ENCODE measurements at regions not wholly inside any gene's neighbourhood (a gene's known extent, or its start where the extent isn't known, plus 50 kb on each side); places are given as distances from the start of the nearest gene placed in this dataset.
A peak's percentile ranks its signal among the peaks of the same experiment; 100 is the strongest.

DNA sequence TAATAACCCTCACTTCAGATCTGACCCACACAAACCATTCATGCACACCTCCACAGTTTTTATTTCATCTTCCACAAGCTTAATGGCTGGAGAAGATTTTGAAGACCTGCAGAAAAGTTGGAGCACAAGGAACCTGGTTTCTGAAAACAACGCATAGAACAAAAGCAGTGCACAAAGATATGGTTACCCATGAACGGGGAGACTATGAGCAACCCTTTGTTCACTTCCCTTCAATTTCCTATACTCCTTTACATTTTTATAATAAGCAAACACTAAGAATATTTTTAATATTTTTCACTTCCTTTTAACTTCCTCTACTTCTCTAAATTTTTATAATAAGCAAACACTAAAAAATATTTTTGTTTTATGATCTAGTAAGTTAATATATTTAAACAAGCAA lies 103.5 kb upstream of the UBE2E2 start:
- no peak for DNase-seq (ENCODE audit: low read depth)

DNA sequence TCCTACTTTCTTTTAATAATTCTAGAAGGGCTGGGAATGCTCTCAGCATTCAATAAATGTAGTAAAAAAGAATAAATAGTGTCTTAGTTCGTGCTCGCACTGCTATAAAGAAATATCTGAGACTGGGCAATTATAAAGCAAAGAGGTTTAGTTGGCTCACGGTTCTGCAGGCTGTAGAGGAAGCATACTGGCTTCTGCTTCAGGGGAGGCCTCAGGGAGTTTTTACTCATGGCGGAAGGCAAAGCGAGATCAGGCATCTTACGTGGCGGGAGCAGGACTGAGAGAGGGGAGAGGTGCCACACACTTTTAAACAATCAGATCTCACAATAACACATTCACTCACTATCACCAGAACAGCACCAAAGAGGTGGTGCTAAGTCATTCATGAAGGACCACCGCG lies 103.0 kb upstream of the UBE2E2 start:
- DNase-seq (ENCODE audit: low read depth) = no peak

DNA sequence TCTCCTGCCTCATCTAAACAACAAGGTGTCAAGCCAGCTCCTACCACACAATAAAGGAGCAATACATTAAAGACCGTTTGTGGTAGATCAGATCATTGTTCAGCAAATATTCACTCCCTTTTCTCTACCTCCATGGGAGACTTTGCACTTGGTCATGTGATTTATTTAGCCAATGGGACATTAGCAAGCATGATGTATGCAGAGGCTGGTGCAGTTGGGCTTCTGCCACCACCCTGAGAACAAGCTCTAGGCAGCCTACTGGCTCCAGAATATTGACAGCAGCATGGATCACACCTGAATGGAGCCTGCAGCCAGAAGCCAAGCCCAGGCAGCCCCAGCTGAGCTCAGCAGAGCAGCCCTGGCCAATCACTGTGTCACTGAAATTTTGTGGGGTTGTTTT lies 99.4 kb upstream of the UBE2E2 start:
- no peak for DNase-seq (ENCODE audit: low read depth)

DNA sequence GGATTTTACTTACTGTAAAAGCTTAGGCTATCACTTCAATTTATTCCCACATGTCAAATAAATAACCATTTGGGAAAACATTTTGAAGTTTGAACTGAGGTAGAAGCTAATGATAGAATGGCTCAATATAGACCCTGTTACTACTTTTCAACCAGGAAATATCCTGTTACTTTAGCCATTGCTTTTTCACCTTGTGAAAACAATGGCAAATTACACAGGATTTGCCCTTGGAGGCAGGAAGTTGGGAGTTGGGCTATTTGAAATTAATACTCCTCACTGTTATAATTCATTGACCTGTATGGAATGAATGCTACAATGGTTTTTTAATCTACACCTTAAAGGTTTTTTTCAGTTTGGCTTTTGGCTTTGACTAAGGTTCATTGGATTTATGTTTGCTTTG lies 98.1 kb upstream of the UBE2E2 start:
- no peak for DNase-seq (ENCODE audit: low read depth)

GRCh38 chr3:23106666-23107065 lies 96.5 kb upstream of the UBE2E2 start:
- no peak for DNase-seq (ENCODE audit: low read depth)

GRCh38 chr3:23107221-23107620 lies 95.9 kb upstream of the UBE2E2 start:
- DNase-seq (ENCODE audit: low read depth) = no peak

DNA sequence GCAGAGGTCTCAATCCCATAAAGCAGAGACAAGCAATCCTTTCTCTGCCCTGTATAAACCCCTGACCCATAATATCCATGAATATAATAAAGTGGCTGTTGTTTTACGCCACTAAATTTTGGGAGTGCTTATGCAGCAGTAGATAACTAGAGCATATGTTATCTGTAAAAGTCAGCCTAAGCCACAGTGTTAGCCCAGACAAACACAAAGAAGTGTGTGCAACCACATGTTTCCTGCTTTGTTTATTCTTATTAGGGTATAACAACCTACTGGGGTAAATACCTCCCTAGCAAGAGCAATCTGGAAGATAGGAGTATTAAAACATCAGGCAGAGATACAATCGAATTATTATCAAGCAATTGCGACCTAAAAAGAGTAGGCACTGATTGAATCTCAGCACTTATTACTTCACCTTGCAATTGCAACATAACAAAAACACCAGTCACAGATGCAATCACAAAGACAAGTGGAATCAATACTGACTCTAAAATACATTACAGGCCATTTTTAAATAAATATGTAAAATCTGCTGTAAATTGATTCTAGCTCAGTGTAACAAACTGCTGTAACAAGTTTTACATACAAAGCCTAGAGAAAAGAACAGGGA lies 94.6 kb upstream of the UBE2E2 start:
- DNase-seq (ENCODE audit: low read depth) = no peak

DNA sequence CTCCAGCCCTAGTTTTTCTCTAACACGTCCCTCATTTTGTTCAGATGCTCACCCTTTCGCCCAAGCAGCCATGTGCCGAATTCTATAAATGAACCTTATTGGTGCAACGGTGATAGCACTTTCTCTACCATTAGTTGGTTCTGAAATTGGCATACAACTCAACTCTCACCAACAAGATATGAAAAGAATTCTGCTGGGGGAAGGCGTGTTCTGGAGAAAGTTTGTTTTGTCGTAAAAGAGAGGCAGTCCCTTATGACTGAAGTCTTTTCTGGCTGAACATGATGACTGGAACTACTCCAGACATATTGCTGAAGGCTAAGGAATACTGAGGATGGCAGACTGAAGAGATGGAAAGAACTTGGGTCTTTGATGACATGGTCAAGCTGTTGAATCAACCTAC lies 91.8 kb upstream of the UBE2E2 start:
- no peak for DNase-seq (ENCODE audit: low read depth)

DNA sequence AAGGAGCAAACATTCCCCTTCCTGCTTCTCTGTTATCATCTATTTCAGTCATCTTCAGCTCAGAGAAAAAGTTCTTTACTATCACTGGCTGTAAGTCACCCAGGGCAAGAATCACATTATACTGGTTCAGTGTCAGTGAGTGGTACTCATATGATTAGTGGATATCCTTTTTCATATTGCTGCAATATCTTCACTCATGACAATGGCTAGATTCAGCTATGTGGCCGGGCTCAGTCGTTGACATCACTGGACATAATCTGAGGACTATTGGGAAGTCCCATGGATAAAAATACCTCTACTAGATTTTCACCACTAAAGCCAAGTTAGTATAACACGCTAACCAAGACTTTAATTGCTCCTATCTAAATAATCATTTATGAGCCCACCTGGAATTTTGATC lies 91.3 kb upstream of the UBE2E2 start:
- DNase-seq (ENCODE audit: low read depth) = no peak

- DNase-seq (ENCODE audit: low read depth) = no peak
Measured at GRCh38 chr3:23112491-23112890, 90.6 kb upstream of the UBE2E2 start.

GRCh38 chr3:23113455-23114171 lies 89.5 kb upstream of the UBE2E2 start:
- DNase-seq (ENCODE audit: low read depth) = peak; percentile 31

GRCh38 chr3:23114432-23114831 lies 88.7 kb upstream of the UBE2E2 start:
- DNase-seq (ENCODE audit: low read depth) = no peak

GRCh38 chr3:23115171-23115877 lies 87.8 kb upstream of the UBE2E2 start:
- DNase-seq (ENCODE audit: low read depth) = peak; percentile 3

DNA sequence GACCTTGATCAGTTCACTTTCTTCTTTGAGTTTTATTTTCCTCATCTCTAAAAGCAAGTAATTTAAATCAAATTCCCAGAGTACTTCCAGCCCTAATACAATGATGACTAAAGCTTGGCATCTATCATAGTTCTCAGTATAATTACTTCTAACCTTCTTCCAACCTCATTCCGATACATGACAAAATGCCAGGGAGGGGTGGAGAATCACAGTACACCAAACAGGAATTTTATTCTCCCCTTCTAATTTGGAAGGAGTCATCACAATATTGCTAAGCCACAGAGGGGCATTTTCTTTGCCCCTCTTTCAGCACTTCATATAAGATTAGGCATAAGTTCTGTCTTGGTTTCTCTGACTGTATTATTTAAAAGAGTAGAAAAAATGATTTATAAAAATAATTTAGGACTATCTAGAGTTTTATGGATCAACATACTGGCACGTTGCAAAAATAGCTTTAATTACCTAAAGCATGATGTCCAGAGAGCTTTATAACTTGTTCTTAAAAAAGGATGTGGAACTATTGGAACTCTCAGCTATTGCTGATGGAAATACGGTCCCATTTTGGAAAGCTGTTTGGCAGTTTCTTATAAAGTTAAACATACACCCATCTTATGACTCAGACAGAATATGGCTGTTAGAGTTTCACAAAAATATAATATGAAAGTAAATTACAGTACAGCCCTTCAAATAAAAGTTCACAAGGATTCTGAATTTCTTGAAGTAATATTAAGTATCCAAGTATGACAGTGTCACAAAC lies 86.9 kb upstream of the UBE2E2 start:
- DNase-seq (ENCODE audit: low read depth) = no peak

- no peak for DNase-seq (ENCODE audit: low read depth)
Measured at GRCh38 chr3:23117856-23118255, 85.3 kb upstream of the UBE2E2 start.

DNA sequence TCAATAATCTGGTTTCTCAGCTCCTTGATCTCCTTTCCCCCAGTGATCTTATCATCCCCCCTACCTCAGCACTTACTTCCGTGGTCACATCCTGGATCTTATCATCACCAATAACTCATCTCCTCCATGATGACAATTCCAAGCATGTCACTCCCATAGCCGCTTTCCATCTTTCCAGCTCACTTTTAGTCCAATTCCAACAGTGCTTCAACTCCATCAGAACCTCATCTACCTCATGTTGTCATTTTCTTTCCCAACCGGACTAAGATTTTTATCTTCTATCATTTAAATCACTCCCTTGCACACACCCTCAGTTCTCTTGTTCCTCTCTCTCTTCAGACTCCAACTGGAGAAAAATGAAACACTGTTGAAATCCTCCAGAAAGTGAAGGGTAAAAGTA lies 75.9 kb upstream of the UBE2E2 start:
- DNase-seq (ENCODE audit: low read depth) = no peak

- no peak for DNase-seq (ENCODE audit: low read depth)
Measured at GRCh38 chr3:23128655-23129054, 74.5 kb upstream of the UBE2E2 start.

- no peak for DNase-seq (ENCODE audit: low read depth)
Measured at GRCh38 chr3:23129117-23129516, 74.0 kb upstream of the UBE2E2 start.

DNA sequence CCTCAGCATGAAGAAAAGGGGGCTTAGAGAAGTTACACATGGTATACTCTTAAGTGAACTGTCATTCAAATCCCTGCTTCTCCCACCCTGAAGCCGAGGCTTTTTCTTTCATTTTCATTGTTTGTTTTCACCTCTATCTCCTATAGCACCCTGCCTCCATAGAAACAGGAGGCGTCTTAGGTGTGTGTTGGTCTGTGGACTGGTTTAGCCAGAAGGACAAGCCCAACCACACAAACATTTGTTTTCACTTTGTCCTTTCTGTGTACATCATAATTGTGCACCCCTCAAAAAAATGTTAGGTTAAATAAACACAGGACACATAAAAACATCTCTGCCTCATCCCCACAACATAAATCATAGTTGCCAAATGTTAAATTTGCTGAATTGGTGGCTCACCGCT lies 73.3 kb upstream of the UBE2E2 start:
- no peak for DNase-seq (ENCODE audit: low read depth)

DNA sequence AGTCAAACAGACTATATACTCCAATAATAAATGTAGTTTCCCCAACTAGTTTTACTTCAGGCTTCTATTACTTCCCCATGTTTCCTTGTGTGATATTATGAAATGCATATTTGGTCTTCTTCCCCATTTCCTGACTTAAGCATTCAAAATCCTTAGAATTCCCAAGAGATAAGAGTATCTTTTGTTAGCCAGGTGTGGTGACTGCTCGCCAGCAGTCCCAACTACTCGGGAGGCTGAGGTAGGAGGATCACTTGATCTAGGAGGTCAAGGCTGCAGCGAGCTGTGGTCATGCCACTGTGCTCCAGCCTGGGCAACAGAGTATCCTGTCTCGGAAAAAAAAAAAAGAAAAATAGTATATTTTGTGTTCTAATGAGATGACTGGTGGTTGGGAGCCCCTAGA lies 72.7 kb upstream of the UBE2E2 start:
- no peak for DNase-seq (ENCODE audit: low read depth)

GRCh38 chr3:23135026-23135785 lies 67.9 kb upstream of the UBE2E2 start:
- no peak for DNase-seq (ENCODE audit: low read depth)

GRCh38 chr3:23136054-23136453 lies 67.1 kb upstream of the UBE2E2 start:
- no peak for DNase-seq (ENCODE audit: low read depth)

Measured in amniotic epithelial cell (primary cell).